Breast epithelium (tissue), 3 donors: ENCODE measurements at regions not wholly inside any gene's neighbourhood (a gene's known extent, or its start where the extent isn't known, plus 50 kb on each side); places are given as distances from the start of the nearest gene placed in this dataset.

Experiments
- POLR2A ChIP-seq: fragments of 450-650 bp; IDR thresholded peaks from one replicate; pipeline ENCODE4 v1.6.1; 2016; ENCODE audit warnings: antibody characterized with exemption, mild to moderate bottlenecking, moderate library complexity
- TF ChIP-seq, protein P1 (sequence below), 3 donors: fragments of 450-650 bp; IDR thresholded peaks; one replicate each; pipeline ENCODE4 v1.5.1; 2016 to 2017; ENCODE audit warnings: antibody characterized with exemption in 3 of 3, mild to moderate bottlenecking in 3 of 3, moderate library complexity in 3 of 3

DNA sequence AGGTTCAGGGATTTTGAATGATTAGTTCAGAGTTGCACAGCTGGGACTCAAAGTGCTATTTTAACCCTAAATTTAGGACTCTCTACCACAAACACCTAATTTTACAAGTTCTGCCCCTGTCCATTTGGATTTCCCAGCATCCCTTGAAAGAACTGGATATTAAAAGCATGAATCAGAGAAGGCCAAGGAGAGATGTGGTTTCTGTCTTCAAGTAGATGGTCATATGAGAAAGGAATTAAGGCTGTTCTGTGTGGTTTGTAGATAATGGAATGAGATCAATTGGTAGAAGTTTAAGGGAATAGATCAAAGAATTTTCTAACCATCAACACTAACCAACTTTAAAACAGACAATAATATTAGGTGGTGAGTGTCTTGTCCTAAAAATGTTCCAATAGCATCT lies 106.4 kb upstream of the TENM4 start:
- TF ChIP-seq, protein P1, sequence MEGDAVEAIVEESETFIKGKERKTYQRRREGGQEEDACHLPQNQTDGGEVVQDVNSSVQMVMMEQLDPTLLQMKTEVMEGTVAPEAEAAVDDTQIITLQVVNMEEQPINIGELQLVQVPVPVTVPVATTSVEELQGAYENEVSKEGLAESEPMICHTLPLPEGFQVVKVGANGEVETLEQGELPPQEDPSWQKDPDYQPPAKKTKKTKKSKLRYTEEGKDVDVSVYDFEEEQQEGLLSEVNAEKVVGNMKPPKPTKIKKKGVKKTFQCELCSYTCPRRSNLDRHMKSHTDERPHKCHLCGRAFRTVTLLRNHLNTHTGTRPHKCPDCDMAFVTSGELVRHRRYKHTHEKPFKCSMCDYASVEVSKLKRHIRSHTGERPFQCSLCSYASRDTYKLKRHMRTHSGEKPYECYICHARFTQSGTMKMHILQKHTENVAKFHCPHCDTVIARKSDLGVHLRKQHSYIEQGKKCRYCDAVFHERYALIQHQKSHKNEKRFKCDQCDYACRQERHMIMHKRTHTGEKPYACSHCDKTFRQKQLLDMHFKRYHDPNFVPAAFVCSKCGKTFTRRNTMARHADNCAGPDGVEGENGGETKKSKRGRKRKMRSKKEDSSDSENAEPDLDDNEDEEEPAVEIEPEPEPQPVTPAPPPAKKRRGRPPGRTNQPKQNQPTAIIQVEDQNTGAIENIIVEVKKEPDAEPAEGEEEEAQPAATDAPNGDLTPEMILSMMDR (IDR thresholded peaks at IDR 0.05), result no peak
- TF ChIP-seq POLR2A, result no peak
